H1 (cell line): ENCODE measurements at regions not wholly inside any gene's neighbourhood (a gene's known extent, or its start where the extent isn't known, plus 50 kb on each side); places are given as distances from the start of the nearest gene placed in this dataset.

Experiments
- EP300 ChIP-seq, 2 experiments: IDR thresholded peaks; 1 replicate in 1 of 2; 2 replicates in 1 of 2; pipeline ENCODE4 v1.6.1; 2011 to 2012; ENCODE audit warnings: low read depth in 2 of 2, low read length in 2 of 2, mild to moderate bottlenecking in 2 of 2, borderline replicate concordance in 1 of 2, inconsistent platforms in 1 of 2, moderate library complexity in 1 of 2
- FOSL1 ChIP-seq: IDR thresholded peaks from 2 replicates; pipeline ENCODE4 v1.6.1; 2011; ENCODE audit warnings: mild to moderate bottlenecking, low read depth, low read length, moderate library complexity; ENCODE audit not compliant: insufficient read depth
- GTF2F1 ChIP-seq: IDR thresholded peaks from 2 replicates; pipeline ENCODE4 v1.6.1; 2012; ENCODE audit warnings: low read depth, low read length, improper control_type of control experiment, borderline replicate concordance
- POLR2A ChIP-seq, 2 experiments: IDR thresholded peaks; 1 replicate in 1 of 2; 2 replicates in 1 of 2; pipeline ENCODE4 v1.6.1; 2011; ENCODE audit warnings: low read depth in 2 of 2, low read length in 2 of 2, mild to moderate bottlenecking in 2 of 2; ENCODE audit errors: control extremely low read depth in 1 of 2
- POLR2AphosphoS5 ChIP-seq: IDR thresholded peaks from 2 replicates; pipeline ENCODE4 v1.6.1; 2011; ENCODE audit warnings: low read depth, low read length
- RAD21 ChIP-seq, 2 experiments: IDR thresholded peaks in 1 of 2; conservative IDR thresholded peaks in 1 of 2; 2 replicates each; pipeline ENCODE4 v1.6.1; 2011; ENCODE audit warnings: low read depth in 2 of 2, low read length in 2 of 2, improper control_type of control experiment in 1 of 2, inconsistent platforms in 1 of 2, mild to moderate bottlenecking in 1 of 2, moderate library complexity in 1 of 2
- TAF7 ChIP-seq: optimal IDR thresholded peaks from 2 replicates; pipeline ENCODE3; 2011; ENCODE audit warnings: low read depth, mild to moderate bottlenecking, inconsistent platforms, low read length, moderate library complexity, borderline replicate concordance

DNA sequence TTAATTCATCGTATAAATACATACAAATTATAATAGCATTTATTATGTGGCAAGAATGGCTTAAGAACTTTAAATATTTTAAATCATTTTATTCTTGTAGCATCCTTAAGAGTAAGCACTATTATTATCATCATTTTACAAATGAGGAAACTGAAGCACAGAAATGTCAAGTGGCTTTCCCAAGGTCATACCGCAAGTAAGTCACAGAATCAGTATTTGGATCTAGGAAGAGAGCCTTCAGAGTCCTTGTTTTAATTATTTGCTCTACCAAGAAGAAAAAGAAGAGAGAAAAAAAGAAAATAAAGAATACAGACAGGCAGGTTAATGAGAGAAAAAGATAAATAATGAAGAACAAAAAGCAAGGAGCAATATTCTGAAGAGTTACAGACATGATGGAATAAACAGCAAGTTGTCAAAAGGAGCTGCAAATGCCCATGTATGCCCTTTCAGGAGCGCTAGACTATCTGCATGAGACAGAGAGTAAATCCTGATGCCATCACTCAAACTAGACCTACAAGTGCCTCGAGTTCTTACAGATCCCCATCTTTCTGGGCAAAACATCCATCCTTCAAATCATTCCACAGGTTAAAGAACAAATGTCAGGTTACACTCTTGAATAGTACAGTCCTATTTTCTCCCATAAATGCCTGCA, 57.8 kb upstream of the ETAA1 start (continued):
- no peak for TF ChIP-seq FOSL1
- no peak for TF ChIP-seq GTF2F1
- TF ChIP-seq EP300 (IDR thresholded peaks at IDR 0.05; ENCODE audit: borderline replicate concordance in 1 of 2, low read depth in 2 of 2, low read length in 2 of 2): no peak
- TF ChIP-seq TAF7: peak; percentile 84
- TF ChIP-seq POLR2AphosphoS5: peak; percentile 99
- TF ChIP-seq POLR2A (IDR thresholded peaks at IDR 0.05; ENCODE audit: control extremely low read depth in 1 of 2, low read depth in 2 of 2, low read length in 2 of 2): peak; percentile 40 to 95
- no peak for TF ChIP-seq RAD21 (IDR thresholded peaks at IDR 0.05 in 1 of 2, conservative IDR thresholded peaks at IDR 0.05 in 1 of 2; ENCODE audit: low read depth in 2 of 2, low read length in 2 of 2)
